A673 (cell line): ENCODE measurements at regions not wholly inside any gene's neighbourhood (a gene's known extent, or its start where the extent isn't known, plus 50 kb on each side); places are given as distances from the start of the nearest gene placed in this dataset.
"Not testable (repeated sequence)": the region's sequence is repeated elsewhere in the genome, so short reads cannot be mapped to it uniquely, and the experiment has no call there.

Experiments used
- BruUV-seq: library from RNA; stranded (reverse); fragments of 400-500 nt; replicated peaks from 2 replicates; lab custom pipeline; 2021; lab: Mats Ljungman, UMichigan
- CTCF ChIA-PET: fragments of 300-600 bp; sonication (Branson Sonifier 250); formaldehyde crosslinking; loops from one replicate; lab custom pipeline; 2022; ENCODE audit warnings: antibody characterized with exemption; lab: Charles Lee
- POLR2A ChIA-PET: fragments of 300-600 bp; sonication (Branson Sonifier 250); formaldehyde crosslinking; loops from one replicate; lab custom pipeline; 2022; ENCODE audit warnings: antibody characterized with exemption; ENCODE audit not compliant: low non-redundant PET; lab: Charles Lee
- DNase-seq: peaks from one replicate; pipeline ENCODE4 v3.0.0-alpha.2; 2015; ENCODE audit warnings: low spot score
- H3K27ac ChIP-seq: fragments of 200-600 bp; sonication (generic); 2 replicates; pipeline ENCODE4 v1.5.1; 2016; ENCODE audit warnings: mixed run types, low read depth, mild to moderate bottlenecking, mixed read lengths, antibody characterized with exemption, low read length; ENCODE audit not compliant: poor library complexity, severe bottlenecking
- H3K27me3 ChIP-seq: fragments of 200-600 bp; sonication (generic); replicated peaks from 2 replicates; pipeline ENCODE4 v1.6.1; 2017; ENCODE audit warnings: mixed run types, low read depth, mild to moderate bottlenecking, mixed read lengths, antibody characterized with exemption, low read length; ENCODE audit not compliant: insufficient read depth, poor library complexity
- H3K36me3 ChIP-seq: fragments of 200-600 bp; sonication (generic); 2 replicates; pipeline ENCODE4 v1.6.1; 2016; ENCODE audit warnings: mixed run types, mild to moderate bottlenecking, mixed read lengths, antibody characterized with exemption, low read length; ENCODE audit not compliant: insufficient read depth, poor library complexity, severe bottlenecking
- H3K4me1 ChIP-seq: fragments of 200-600 bp; sonication (generic); 2 replicates; pipeline ENCODE4 v1.6.1; 2017; ENCODE audit warnings: mixed run types, mild to moderate bottlenecking, mixed read lengths, antibody characterized with exemption, low read length; ENCODE audit not compliant: insufficient read depth, poor library complexity, severe bottlenecking
- H3K4me3 ChIP-seq: fragments of 200-600 bp; sonication (generic); 2 replicates; pipeline ENCODE4 v1.5.1; 2016; ENCODE audit warnings: low read depth, mixed run types, mild to moderate bottlenecking, mixed read lengths, low read length; ENCODE audit not compliant: poor library complexity, severe bottlenecking
- H3K9me3 ChIP-seq: fragments of 200-600 bp; sonication (generic); 2 replicates; pipeline ENCODE4 v1.6.1; 2016; ENCODE audit warnings: mixed run types, low read depth, mild to moderate bottlenecking, mixed read lengths, antibody characterized with exemption, low read length; ENCODE audit not compliant: poor library complexity, severe bottlenecking
- EZH2 ChIP-seq: fragments of 200-600 bp; sonication (generic); IDR thresholded peaks from 2 replicates; pipeline ENCODE4 v1.6.1; 2017; ENCODE audit warnings: borderline replicate concordance, low read depth, mild to moderate bottlenecking, mixed read lengths, antibody characterized with exemption, low read length; ENCODE audit not compliant: poor library complexity, severe bottlenecking
- intact Hi-C: fragments of 100-400 bp; cut with micrococcal nuclease; formaldehyde crosslinking; loops from one replicate; pipeline ENCODE4 v1.10.0; 2022; ENCODE audit not compliant: unreplicated experiment
- TF ChIP-seq, protein P1 (sequence below): fragments of 300-800, 200-600 bp; sonication (generic); conservative IDR thresholded peaks from 2 replicates; pipeline ENCODE4 v1.5.1; 2017; ENCODE audit warnings: low read depth, mild to moderate bottlenecking, antibody characterized with exemption, low read length, moderate library complexity, mixed read lengths

DNA sequence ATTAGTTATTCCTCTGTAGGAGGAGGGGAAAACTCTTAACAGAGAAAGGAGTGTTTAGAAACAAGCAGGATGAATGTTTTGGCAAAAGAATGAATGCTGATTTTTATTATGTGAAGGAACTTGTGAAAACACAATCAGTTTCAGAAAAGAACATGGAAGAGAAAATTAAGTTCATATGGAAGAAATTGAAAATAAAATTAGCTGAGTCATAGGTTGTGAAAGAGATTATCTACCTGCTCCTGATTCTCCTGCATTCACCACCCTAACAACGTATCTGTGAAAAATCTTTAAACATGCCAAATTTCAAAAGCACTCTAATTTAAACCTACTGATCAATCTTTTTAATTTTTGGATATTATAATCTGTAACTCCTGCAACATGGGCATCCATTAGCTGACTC is 227.3 kb upstream of the RSPO3 start:
- intact Hi-C loops: no loop called here
- POLR2A ChIA-PET: no interaction called here
- CTCF ChIA-PET: no interaction called here

GRCh38 chr6:126892869-126893268 is 225.6 kb upstream of the RSPO3 start:
- H3K27ac ChIP-seq, POLR2A ChIA-PET, H3K9me3 ChIP-seq, BruUV-seq, H3K4me3 ChIP-seq, intact Hi-C loops, H3K27me3 ChIP-seq, CTCF ChIA-PET, DNase-seq, H3K36me3 ChIP-seq: not testable (repeated sequence)
- peaks cover 26% of the 10 kb centered on the region for H3K4me1 ChIP-seq

More for the DNA sequence above, 227.3 kb upstream of the RSPO3 start:
- Histone ChIP-seq H3K4me1 (peaks cover 42% of the 10 kb centered on the region), H3K4me3 (no peak overlapping the region), H3K36me3 (no peaks in the 10 kb centered on the region), H3K27me3 (no peaks in the 10 kb centered on the region), H3K27ac (no peak overlapping the region), H3K9me3 (no peaks in the 10 kb centered on the region)
- BruUV-seq: no TSS peak
- no peak for DNase-seq
- TF ChIP-seq, protein P1, sequence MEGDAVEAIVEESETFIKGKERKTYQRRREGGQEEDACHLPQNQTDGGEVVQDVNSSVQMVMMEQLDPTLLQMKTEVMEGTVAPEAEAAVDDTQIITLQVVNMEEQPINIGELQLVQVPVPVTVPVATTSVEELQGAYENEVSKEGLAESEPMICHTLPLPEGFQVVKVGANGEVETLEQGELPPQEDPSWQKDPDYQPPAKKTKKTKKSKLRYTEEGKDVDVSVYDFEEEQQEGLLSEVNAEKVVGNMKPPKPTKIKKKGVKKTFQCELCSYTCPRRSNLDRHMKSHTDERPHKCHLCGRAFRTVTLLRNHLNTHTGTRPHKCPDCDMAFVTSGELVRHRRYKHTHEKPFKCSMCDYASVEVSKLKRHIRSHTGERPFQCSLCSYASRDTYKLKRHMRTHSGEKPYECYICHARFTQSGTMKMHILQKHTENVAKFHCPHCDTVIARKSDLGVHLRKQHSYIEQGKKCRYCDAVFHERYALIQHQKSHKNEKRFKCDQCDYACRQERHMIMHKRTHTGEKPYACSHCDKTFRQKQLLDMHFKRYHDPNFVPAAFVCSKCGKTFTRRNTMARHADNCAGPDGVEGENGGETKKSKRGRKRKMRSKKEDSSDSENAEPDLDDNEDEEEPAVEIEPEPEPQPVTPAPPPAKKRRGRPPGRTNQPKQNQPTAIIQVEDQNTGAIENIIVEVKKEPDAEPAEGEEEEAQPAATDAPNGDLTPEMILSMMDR: no peak
- TF ChIP-seq EZH2: no peak

DNA sequence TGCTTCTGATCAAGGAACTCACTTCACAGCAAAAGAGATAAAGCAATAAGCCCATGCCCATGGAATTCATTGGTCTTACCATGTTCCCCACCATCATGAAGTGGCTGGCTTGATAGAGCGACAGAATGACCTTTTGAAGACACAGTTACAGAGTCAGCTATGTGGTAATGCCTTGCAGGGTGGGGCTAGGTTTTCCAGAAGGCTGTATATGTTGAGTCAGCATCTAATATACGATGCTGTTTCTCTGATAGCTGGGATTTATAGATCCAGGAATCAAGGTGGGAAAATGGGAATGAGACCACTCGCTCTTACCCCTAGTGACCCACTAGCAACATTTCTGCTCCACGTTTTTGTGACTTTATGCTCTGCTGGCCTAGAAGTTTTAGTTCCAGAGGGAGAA is 220.7 kb upstream of the RSPO3 start:
- Histone ChIP-seq H3K27me3 (no peaks in the 10 kb centered on the region), H3K4me1 (no peaks in the 10 kb centered on the region), H3K36me3 (no peaks in the 10 kb centered on the region), H3K9me3 (no peaks in the 10 kb centered on the region), H3K4me3 (no peak overlapping the region), H3K27ac (no peak overlapping the region)
- TF ChIP-seq EZH2: no peak
- CTCF ChIA-PET: no interaction called here
- no TSS peak for BruUV-seq
- DNase-seq: no peak
- intact Hi-C loops: no loop called here
- POLR2A ChIA-PET: no interaction called here

DNA sequence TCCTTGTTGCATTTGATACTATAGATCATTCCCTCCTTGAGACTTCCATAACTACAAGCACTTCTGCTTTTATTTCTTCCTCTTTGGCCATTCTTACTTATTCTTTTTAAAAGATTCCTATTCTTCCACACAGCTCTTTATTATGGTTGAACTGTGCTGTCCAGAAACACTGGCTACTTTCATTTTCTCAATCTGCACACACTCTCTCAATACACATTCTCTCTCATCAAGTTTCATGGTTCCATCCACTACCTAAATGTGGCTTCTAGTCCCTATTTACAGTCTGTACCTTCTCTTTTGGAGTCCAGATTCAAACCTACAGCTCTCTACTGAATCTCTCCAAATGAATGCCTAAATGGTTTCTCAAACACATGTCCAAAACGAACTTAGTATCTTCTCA is 214.3 kb upstream of the RSPO3 start:
- ChIA-PET POLR2A (interaction anchor here (0.6 kb wide), 1 partner anchor 212 kb away, joined by 5 read pairs; no protein-coding TSS in a partner anchor), CTCF (interaction anchor here (1.0 kb wide), 1 partner anchor 100 kb away, joined by 3 read pairs; no protein-coding TSS in a partner anchor)
- no peak for DNase-seq
- H3K4me1 ChIP-seq: no peaks in the 10 kb centered on the region
- no peaks in the 10 kb centered on the region for H3K9me3 ChIP-seq
- intact Hi-C loops: no loop called here
- TF ChIP-seq EZH2: no peak
- TF ChIP-seq, protein P1: no peak
- no peak overlapping the region for H3K4me3 ChIP-seq
- H3K27ac ChIP-seq: no peak overlapping the region
- no TSS peak for BruUV-seq
- no peaks in the 10 kb centered on the region for H3K27me3 ChIP-seq
- no peaks in the 10 kb centered on the region for H3K36me3 ChIP-seq
